Left lung (tissue), 4 donors: ENCODE measurements at regions not wholly inside any gene's neighbourhood (a gene's known extent, or its start where the extent isn't known, plus 50 kb on each side); places are given as distances from the start of the nearest gene placed in this dataset.
"Not testable (repeated sequence)": the region's sequence is repeated elsewhere in the genome, so short reads cannot be mapped to it uniquely, and the experiment has no call there.

Source experiments
- ATAC-seq: fragments of 200-7000 bp; cut with Tn5 transposase; one replicate; pipeline ENCODE4 v1.9.1; 2020; ENCODE audit warnings: moderate library complexity
- DNase-seq, 4 donors: peaks; one replicate each; pipeline ENCODE4 v3.0.0-alpha.2; 2013 to 2020
- H3K27ac ChIP-seq, 2 donors: fragments of 200-600 bp; sonication (generic) in 1 of 2; one replicate each; pipeline versions ENCODE4 v1.5.0 to v1.8.0; 2020 to 2021
- H3K27me3 ChIP-seq, 2 donors: fragments of 200-600 bp; sonication (generic) in 1 of 2; one replicate each; pipeline versions ENCODE4 v1.5.0 to v1.8.0; 2020 to 2021
- H3K36me3 ChIP-seq, 2 donors: fragments of 200-600 bp; sonication (generic) in 1 of 2; one replicate each; pipeline versions ENCODE4 v1.5.0 to v1.8.0; 2020 to 2021
- H3K4me1 ChIP-seq, 2 donors: fragments of 200-600 bp; one replicate each; pipeline ENCODE4 v1.8.0; 2021
- H3K4me3 ChIP-seq, 2 donors: fragments of 200-600 bp; sonication (generic) in 1 of 2; one replicate each; pipeline versions ENCODE4 v1.5.0 to v1.8.0; 2020 to 2021; ENCODE audit warnings: mild to moderate bottlenecking in 1 of 2
- H3K9me3 ChIP-seq, 2 donors: fragments of 200-600 bp; sonication (generic) in 1 of 2; one replicate each; pipeline versions ENCODE4 v1.5.0 to v1.8.0; 2020 to 2021
- intact Hi-C, 2 donors: fragments of 100-400 bp; cut with DNase I; formaldehyde crosslinking; loops; one replicate each; pipeline versions ENCODE4 v1.11.2 to v1.14.2; 2022
- TF ChIP-seq, protein P1 (sequence below), 2 donors: fragments of 200-600 bp; sonication (generic) in 1 of 2; IDR thresholded peaks; one replicate each; pipeline versions ENCODE4 v1.5.0 to v1.8.0; 2021; ENCODE audit warnings: antibody characterized with exemption in 2 of 2
- donor health status: DM: no; HTN: yes; CAD: no.
- donor health status: DM: no; HTN: no; CAD: no.

DNA sequence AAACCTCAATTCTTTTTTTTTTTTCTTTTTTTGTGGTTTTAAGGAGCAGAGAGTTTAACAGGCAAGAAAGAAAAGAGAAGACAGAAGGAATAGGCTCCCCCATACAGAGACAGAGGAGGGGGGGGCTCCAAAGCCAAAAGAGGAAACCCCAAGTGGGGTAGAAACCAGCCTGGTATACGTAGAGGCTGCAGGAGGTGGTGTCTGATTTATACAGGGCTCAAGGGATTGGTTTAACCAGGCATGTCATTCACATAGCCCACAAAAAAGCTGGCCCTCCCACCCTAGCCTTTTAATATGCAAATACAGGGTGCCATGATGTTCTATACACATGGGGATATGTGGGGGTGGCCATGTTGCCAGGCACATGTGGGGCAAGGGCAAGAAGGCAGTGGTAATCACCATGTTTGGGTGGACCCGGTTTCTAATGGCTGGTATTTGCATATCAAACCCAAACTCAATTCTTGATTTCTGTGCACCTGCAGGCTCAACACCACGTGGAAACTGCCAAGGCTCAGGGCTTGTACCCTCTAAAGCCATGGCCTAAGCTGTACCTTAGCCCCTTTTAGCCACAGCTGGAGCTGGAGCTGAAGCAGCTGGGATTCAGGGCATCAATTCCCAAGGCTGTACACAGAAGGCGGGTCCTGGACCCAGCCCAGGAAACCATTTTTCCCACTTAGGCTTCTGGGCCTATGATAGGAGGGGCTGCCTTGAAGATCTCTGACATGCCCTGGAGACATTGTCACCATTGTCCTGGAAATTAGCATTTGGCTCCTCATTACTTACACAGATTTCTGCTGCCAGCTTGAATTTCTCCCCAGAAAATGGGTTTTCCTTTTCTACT is 170.3 kb downstream of the MAIP1 start:
- intact Hi-C loops: no loop called here

DNA sequence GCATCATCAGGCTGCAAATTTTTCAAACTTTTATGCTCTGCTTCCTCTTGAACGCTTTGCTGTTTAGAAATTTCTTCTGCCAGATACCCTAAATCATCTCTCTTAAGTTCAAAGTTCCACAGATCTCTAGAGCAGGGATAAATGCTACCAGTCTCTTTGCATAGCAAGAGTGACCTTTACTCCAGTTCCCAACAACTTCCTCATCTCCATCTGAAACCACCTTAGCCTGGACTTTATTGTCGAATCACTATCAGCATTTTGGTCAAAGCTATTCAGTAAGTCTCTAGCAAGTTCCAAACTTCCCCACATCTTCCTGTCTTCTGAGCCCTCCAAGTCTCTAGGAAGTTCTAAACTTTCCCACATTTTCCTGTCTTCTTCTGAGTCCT is 170.9 kb downstream of the MAIP1 start:
- H3K36me3 ChIP-seq, intact Hi-C loops, H3K27ac ChIP-seq, DNase-seq, H3K4me1 ChIP-seq, H3K4me3 ChIP-seq, ATAC-seq, H3K9me3 ChIP-seq, H3K27me3 ChIP-seq: not testable (repeated sequence)

More for the DNA sequence above, 170.3 kb downstream of the MAIP1 start:
- no peak overlapping the region for H3K27ac ChIP-seq
- no peaks in the 10 kb centered on the region for H3K9me3 ChIP-seq
- H3K36me3 ChIP-seq: no peaks in the 10 kb centered on the region
- DNase-seq (peak in 2 of 4 donors; percentile 39 to 54), ATAC-seq (no peak)
- H3K27me3 ChIP-seq: no peaks in the 10 kb centered on the region
- TF ChIP-seq, protein P1, sequence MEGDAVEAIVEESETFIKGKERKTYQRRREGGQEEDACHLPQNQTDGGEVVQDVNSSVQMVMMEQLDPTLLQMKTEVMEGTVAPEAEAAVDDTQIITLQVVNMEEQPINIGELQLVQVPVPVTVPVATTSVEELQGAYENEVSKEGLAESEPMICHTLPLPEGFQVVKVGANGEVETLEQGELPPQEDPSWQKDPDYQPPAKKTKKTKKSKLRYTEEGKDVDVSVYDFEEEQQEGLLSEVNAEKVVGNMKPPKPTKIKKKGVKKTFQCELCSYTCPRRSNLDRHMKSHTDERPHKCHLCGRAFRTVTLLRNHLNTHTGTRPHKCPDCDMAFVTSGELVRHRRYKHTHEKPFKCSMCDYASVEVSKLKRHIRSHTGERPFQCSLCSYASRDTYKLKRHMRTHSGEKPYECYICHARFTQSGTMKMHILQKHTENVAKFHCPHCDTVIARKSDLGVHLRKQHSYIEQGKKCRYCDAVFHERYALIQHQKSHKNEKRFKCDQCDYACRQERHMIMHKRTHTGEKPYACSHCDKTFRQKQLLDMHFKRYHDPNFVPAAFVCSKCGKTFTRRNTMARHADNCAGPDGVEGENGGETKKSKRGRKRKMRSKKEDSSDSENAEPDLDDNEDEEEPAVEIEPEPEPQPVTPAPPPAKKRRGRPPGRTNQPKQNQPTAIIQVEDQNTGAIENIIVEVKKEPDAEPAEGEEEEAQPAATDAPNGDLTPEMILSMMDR (IDR thresholded peaks at IDR 0.05): no peak
- no peaks in the 10 kb centered on the region for H3K4me1 ChIP-seq
- H3K4me3 ChIP-seq: no peak overlapping the region

DNA sequence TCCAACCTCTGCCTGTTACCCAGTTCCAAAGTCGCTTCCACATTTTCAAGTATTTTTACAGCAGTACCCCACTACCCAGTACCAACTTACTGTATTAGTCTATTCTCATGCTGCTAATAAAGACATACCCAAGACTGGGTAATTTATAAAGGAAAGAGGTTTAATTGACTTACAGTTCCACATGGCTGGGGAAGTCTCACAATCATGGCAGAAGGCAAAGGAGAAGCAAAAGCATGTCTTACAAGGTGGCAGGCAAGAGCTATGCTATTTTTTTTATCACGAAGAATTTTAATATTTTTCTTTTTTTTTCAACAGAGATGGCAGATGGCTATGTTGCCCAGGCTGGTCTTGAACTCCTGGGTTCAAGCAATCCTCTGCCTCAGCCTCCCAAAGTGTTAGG is 171.3 kb downstream of the MAIP1 start:
- H3K4me1 ChIP-seq, H3K9me3 ChIP-seq, intact Hi-C loops, DNase-seq, ATAC-seq, H3K27me3 ChIP-seq, H3K36me3 ChIP-seq, H3K27ac ChIP-seq, H3K4me3 ChIP-seq: not testable (repeated sequence)

DNA sequence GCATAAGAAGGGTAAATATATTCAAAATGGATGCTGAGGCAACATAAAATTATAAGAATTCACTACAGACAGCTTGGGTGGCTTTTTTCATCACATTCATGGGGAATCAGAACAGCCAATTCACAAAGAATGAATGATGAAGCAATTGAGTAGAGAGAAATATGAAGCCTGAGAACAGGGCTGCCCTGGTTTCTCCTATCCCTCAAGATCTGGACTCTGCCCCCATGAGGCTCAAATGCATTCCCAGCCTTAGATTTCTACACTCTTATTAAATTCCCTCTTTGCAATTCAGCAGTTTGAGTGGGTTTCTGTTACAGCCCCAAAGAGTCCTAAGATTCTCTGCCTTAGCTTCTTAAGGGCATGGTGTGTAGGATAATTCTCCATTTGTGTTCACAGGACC is 172.5 kb downstream of the MAIP1 start:
- H3K4me1 ChIP-seq: no peaks in the 10 kb centered on the region
- DNase-seq (no peak), ATAC-seq (no peak)
- no peak overlapping the region for H3K27ac ChIP-seq
- H3K27me3 ChIP-seq: no peaks in the 10 kb centered on the region
- TF ChIP-seq, protein P1 (IDR thresholded peaks at IDR 0.05): no peak
- no peak overlapping the region for H3K4me3 ChIP-seq
- no peaks in the 10 kb centered on the region for H3K36me3 ChIP-seq
- no peaks in the 10 kb centered on the region for H3K9me3 ChIP-seq
- intact Hi-C loops: no loop called here

DNA sequence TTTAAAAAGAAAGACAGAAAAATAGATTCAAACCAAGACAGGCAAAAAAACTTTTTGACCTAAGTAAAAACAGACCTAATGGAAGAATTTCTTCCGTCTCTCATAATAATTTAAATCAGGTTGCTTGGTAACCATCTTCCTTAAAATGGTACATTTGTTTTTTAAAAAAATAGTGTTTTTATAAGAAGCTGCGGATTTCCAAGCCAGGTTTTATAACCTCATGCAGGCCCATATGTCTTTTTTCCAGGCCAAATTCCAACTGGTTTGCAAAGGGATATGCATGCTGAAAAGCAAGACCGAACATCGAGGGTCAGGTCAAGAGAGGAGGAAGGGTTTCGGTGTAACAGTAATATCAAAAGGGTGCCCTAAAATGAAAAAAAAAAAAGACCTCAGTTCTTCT is 172.9 kb downstream of the MAIP1 start:
- no peak for DNase-seq
- intact Hi-C loops: no loop called here
- Histone ChIP-seq H3K36me3 (no peaks in the 10 kb centered on the region), H3K27me3 (no peaks in the 10 kb centered on the region), H3K4me1 (no peaks in the 10 kb centered on the region), H3K9me3 (no peaks in the 10 kb centered on the region), H3K4me3 (no peak overlapping the region), H3K27ac (no peak overlapping the region)
- TF ChIP-seq, protein P1 (IDR thresholded peaks at IDR 0.05): no peak
- no peak for ATAC-seq

DNA sequence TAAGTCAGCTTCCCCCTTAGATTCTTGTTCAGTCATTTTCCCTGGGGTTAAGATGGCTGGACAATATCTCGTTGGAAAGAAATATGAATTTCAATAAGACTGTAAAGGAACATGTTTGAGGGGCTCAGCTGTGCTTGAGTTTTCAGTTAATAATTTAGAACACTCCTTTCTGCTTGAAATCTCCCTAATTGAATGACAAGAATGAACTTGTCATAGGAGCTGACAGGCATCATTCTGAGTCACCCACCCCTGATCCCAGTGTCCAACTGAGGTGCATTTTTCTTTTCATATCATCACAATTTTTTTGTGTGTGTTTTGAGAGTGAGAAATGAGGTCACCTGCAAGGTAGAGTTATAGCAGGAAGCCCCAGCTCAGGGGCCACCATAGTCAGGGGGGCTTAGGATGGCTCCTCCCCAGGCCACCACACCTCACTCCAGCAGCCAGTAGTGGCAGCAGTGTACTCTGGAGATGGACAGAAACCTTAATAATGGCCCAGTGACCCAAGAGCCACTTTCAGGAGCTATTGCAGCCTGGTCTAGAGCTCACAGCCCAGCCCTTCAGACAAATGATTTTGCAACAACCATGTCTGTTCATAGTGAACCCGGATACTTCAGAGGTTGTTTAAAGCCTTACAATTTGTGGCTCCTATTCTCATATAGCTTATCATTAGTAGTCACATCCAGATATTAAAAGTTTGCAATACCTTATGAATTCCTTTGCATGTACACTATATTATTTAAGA is 174.5 kb downstream of the MAIP1 start:
- TF ChIP-seq, protein P1 (IDR thresholded peaks at IDR 0.05): no peak
- no peaks in the 10 kb centered on the region for H3K4me1 ChIP-seq
- H3K27me3 ChIP-seq: no peaks in the 10 kb centered on the region
- intact Hi-C loops: no loop called here
- ATAC-seq (peak; percentile 81), DNase-seq (no peak)
- H3K4me3 ChIP-seq: no peak overlapping the region
- no peaks in the 10 kb centered on the region for H3K36me3 ChIP-seq
- H3K9me3 ChIP-seq: no peaks in the 10 kb centered on the region
- no peak overlapping the region for H3K27ac ChIP-seq
